HepG2 (cell line): ENCODE measurements at regions not wholly inside any gene's neighbourhood (a gene's known extent, or its start where the extent isn't known, plus 50 kb on each side); places are given as distances from the start of the nearest gene placed in this dataset.

Experiments used
- ATAC-seq: fragments of 200-7000 bp; cut with Tn5 transposase; 3 replicates; pipeline ENCODE4 v1.9.1; 2020; ENCODE audit warnings: mild to moderate bottlenecking, moderate library complexity
- BruUV-seq: library from RNA; stranded (reverse); fragments of 400-500 nt; replicated peaks from 2 replicates; lab custom pipeline; 2021; lab: Mats Ljungman, UMichigan
- CTCF ChIA-PET: fragments of 300-600 bp; formaldehyde crosslinking; extraction: SDS; loops from one replicate; lab custom pipeline; 2021; ENCODE audit warnings: low total read pairs, inconsistent platforms, low intra/inter-chr PET ratio; lab: Yijun Ruan, JAX
- POLR2A ChIA-PET: fragments of 350-600 bp; sonication (Branson Sonifier 250); formaldehyde crosslinking; loops from one replicate; lab custom pipeline; 2020; ENCODE audit warnings: antibody characterized with exemption, inconsistent platforms; lab: Yijun Ruan, JAX
- DNase-seq: peaks from one replicate; pipeline ENCODE4 v3.0.0-alpha.2; 2015; ENCODE audit warnings: low spot score
- FAIRE-seq: peaks from 3 replicates; lab custom pipeline; 2011; peaks lifted over from hg19 to GRCh38; lab: Jason Lieb, UNC
- H2AFZ ChIP-seq: one replicate; pipeline ENCODE4 v1.6.1; 2011; ENCODE audit warnings: low read length, inconsistent platforms
- H3K27ac ChIP-seq: fragments of 300-600 bp; 3 replicates; pipeline ENCODE4 v1.8.0; 2011; ENCODE audit warnings: mixed run types, mild to moderate bottlenecking, mixed read lengths, low read length, inconsistent platforms; ENCODE audit not compliant: insufficient read depth; ENCODE audit errors: extremely low read length
- H3K27me3 ChIP-seq, 2 experiments: fragments of 200-600 bp in 1 of 2; 2 replicates in 1 of 2; 3 replicates in 1 of 2; pipeline versions ENCODE4 v1.6.0 to v1.8.0; 2011; ENCODE audit warnings: low read length in 2 of 2, mild to moderate bottlenecking in 2 of 2, moderate library complexity in 2 of 2, inconsistent platforms in 1 of 2; ENCODE audit not compliant: insufficient read depth in 2 of 2, control insufficient read depth in 1 of 2
- H3K36me3 ChIP-seq, 2 experiments: fragments of 200-600 bp in 1 of 2; replicated peaks in 1 of 2; 2 replicates in 1 of 2; 3 replicates in 1 of 2; pipeline versions ENCODE4 v1.5.1 to v1.8.0; 2011; ENCODE audit warnings: low read length in 2 of 2, inconsistent platforms in 1 of 2; ENCODE audit not compliant: insufficient read depth in 2 of 2, control insufficient read depth in 1 of 2
- H3K4me1 ChIP-seq: 2 replicates; pipeline ENCODE4 v1.5.1; 2012; ENCODE audit warnings: low read length, inconsistent platforms; ENCODE audit not compliant: insufficient read depth
- H3K4me2 ChIP-seq: 2 replicates; pipeline ENCODE4 v1.6.0; 2011; ENCODE audit warnings: low read depth, low read length, inconsistent platforms
- H3K4me3 ChIP-seq, 3 experiments: fragments of 200-600 bp in 1 of 3; sonication (generic), shearing (Covaris generic) in 1 of 3; replicated peaks in 1 of 3; 2 replicates each; pipeline ENCODE4 v1.5.1; 2011 to 2016; ENCODE audit warnings: low read length in 3 of 3, inconsistent platforms in 2 of 3, low read depth in 2 of 3, mild to moderate bottlenecking in 2 of 3, control low read depth in 1 of 3, mixed read lengths in 1 of 3; ENCODE audit not compliant: insufficient read depth in 1 of 3
- H3K79me2 ChIP-seq: one replicate; pipeline ENCODE4 v1.6.1; 2011; ENCODE audit warnings: low read length, inconsistent platforms; ENCODE audit not compliant: insufficient read depth
- H3K9ac ChIP-seq: 2 replicates; pipeline ENCODE4 v1.6.0; 2011; ENCODE audit warnings: mild to moderate bottlenecking, low read depth, low read length, inconsistent platforms; ENCODE audit not compliant: insufficient read depth
- H3K9me3 ChIP-seq: 2 replicates; pipeline ENCODE4 v1.5.1; 2012; ENCODE audit warnings: mild to moderate bottlenecking, low read length
- H4K20me1 ChIP-seq: 2 replicates; pipeline ENCODE4 v1.6.0; 2011; ENCODE audit warnings: inconsistent platforms, mild to moderate bottlenecking, low read length, moderate library complexity; ENCODE audit not compliant: insufficient read depth
- CHD4 ChIP-seq: fragments of 200-600 bp; sonication (generic); IDR thresholded peaks from 2 replicates; pipeline ENCODE4 v1.7.0; 2017; ENCODE audit warnings: mild to moderate bottlenecking, low read length, borderline replicate concordance
- E2F1 ChIP-seq: sonication (generic); formaldehyde crosslinking; IDR thresholded peaks from 2 replicates; pipeline ENCODE4 v1.5.0; 2020; ENCODE audit warnings: missing genetic modification reagents
- FUBP1 ChIP-seq: sonication (generic); formaldehyde crosslinking; IDR thresholded peaks from 2 replicates; pipeline ENCODE4 v1.5.1; 2020; ENCODE audit warnings: missing genetic modification reagents, mild to moderate bottlenecking, borderline replicate concordance
- HMG20A ChIP-seq: IDR thresholded peaks from 2 replicates; pipeline ENCODE4 v1.6.1; 2016; ENCODE audit warnings: borderline replicate concordance
- MIXL1 ChIP-seq: IDR thresholded peaks from 2 replicates; pipeline ENCODE4 v1.6.1; 2016
- SETDB1 ChIP-seq: sonication (generic); formaldehyde crosslinking; IDR thresholded peaks from 2 replicates; pipeline ENCODE4 v1.5.1; 2020; ENCODE audit warnings: missing genetic modification reagents, mild to moderate bottlenecking, borderline replicate concordance
- SIN3B ChIP-seq: fragments of 150-350 bp; IDR thresholded peaks from 2 replicates; pipeline ENCODE4 v1.6.1; 2014; ENCODE audit warnings: low read length
- SMAD3 ChIP-seq: sonication (generic); formaldehyde crosslinking; IDR thresholded peaks from 2 replicates; pipeline ENCODE4 v1.4.0; 2020; ENCODE audit warnings: missing genetic modification reagents
- SMAD9 ChIP-seq: sonication (generic); formaldehyde crosslinking; IDR thresholded peaks from 2 replicates; pipeline ENCODE4 v1.5.1; 2020; ENCODE audit warnings: mild to moderate bottlenecking, missing genetic modification reagents
- SP4 ChIP-seq: sonication (generic); formaldehyde crosslinking; IDR thresholded peaks from 2 replicates; pipeline ENCODE4 v1.8.1; 2023; ENCODE audit warnings: mild to moderate bottlenecking, missing genetic modification reagents
- TGIF2 ChIP-seq: IDR thresholded peaks from 2 replicates; pipeline ENCODE4 v1.6.1; 2016; ENCODE audit warnings: control low read depth, missing compliant biosample characterization
- ZBTB26 ChIP-seq: IDR thresholded peaks from 2 replicates; pipeline ENCODE4 v1.6.1; 2016; ENCODE audit warnings: missing compliant biosample characterization, missing genetic modification reagents, borderline replicate concordance
- ZNF101 ChIP-seq: sonication (generic); formaldehyde crosslinking; IDR thresholded peaks from 2 replicates; pipeline ENCODE4 v1.4.0; 2020; ENCODE audit warnings: mild to moderate bottlenecking, low read depth, missing genetic modification reagents, borderline replicate concordance
- ZNF121 ChIP-seq: sonication (generic); formaldehyde crosslinking; IDR thresholded peaks from 2 replicates; pipeline ENCODE4 v1.5.0; 2020; ENCODE audit warnings: mild to moderate bottlenecking, missing genetic modification reagents
- ZNF777 ChIP-seq: sonication (generic); formaldehyde crosslinking; IDR thresholded peaks from 2 replicates; pipeline ENCODE4 v1.4.0; 2020; ENCODE audit warnings: missing genetic modification reagents
- WGBS: methylation state at CpG from one replicate; pipeline ENCODE4 v1.1.6; 2017; ENCODE audit warnings: low lambda C conversion rate; 5-methylcytosine and 5-hydroxymethylcytosine counted together
- in situ Hi-C: cut with HindIII; loops from 2 replicates; pipeline ENCODE4 v1.10.0; 2017; ENCODE audit warnings: low pct_unique_long_range_greater_than_20kb; ENCODE audit not compliant: extremely low pct_ligation_motif_present
- intact Hi-C: fragments of 100-400 bp; cut with micrococcal nuclease; formaldehyde crosslinking; loops from one replicate; pipeline ENCODE4 v1.10.0; 2022; ENCODE audit not compliant: unreplicated experiment
- TF ChIP-seq, protein P1 (sequence below): IDR thresholded peaks from 2 replicates; pipeline ENCODE4 v1.6.1; 2012; ENCODE audit warnings: low read depth, low read length, improper control_type of control experiment
- TF ChIP-seq, protein P2 (sequence below): sonication (generic); formaldehyde crosslinking; IDR thresholded peaks from 2 replicates; pipeline ENCODE4; 2020; ENCODE audit warnings: missing genetic modification reagents, mild to moderate bottlenecking, borderline replicate concordance

- POLR2A ChIA-PET: no interaction called here
- ATAC-seq: no peak
- no TSS peak for BruUV-seq
- WGBS: 4% methylated on average over 3 of the region's 3 CpGs
- no peaks in the 10 kb centered on the region for H3K4me1 ChIP-seq
- no peak for DNase-seq
- no peak overlapping the region for H3K27ac ChIP-seq
- H3K9ac ChIP-seq: no peak overlapping the region
- FAIRE-seq: no peak
- in situ Hi-C loops: no loop called here
- H3K4me2 ChIP-seq: no peak overlapping the region
- H3K79me2 ChIP-seq: no peaks in the 10 kb centered on the region
- no peaks in the 10 kb centered on the region for H4K20me1 ChIP-seq
- no peaks in the 10 kb centered on the region for H3K27me3 ChIP-seq
- TF ChIP-seq, protein P1, sequence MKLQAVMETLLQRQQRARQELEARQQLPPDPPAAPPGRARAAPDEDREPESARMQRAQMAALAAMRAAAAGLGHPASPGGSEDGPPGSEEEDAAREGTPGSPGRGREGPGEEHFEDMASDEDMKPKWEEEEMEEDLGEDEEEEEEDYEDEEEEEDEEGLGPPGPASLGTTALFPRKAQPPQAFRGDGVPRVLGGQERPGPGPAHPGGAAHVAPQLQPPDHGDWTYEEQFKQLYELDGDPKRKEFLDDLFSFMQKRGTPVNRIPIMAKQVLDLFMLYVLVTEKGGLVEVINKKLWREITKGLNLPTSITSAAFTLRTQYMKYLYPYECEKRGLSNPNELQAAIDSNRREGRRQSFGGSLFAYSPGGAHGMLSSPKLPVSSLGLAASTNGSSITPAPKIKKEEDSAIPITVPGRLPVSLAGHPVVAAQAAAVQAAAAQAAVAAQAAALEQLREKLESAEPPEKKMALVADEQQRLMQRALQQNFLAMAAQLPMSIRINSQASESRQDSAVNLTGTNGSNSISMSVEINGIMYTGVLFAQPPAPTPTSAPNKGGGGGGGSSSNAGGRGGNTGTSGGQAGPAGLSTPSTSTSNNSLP: no peak
- TF ChIP-seq SIN3B (no peak), SP4 (no peak), MIXL1 (CRISPR knock-in tag) (no peak), SMAD3 (CRISPR knock-in tag) (no peak), SMAD9 (CRISPR knock-in tag) (no peak), FUBP1 (CRISPR knock-in tag) (no peak), E2F1 (CRISPR knock-in tag) (no peak), SETDB1 (no peak), TGIF2 (CRISPR knock-in tag) (no peak), ZNF121 (CRISPR knock-in tag) (no peak), CHD4 (no peak), HMG20A (CRISPR knock-in tag) (no peak), ZBTB26 (CRISPR knock-in tag) (no peak), ZNF777 (CRISPR knock-in tag) (no peak), ZNF101 (CRISPR knock-in tag) (no peak)
- TF ChIP-seq, protein P2, sequence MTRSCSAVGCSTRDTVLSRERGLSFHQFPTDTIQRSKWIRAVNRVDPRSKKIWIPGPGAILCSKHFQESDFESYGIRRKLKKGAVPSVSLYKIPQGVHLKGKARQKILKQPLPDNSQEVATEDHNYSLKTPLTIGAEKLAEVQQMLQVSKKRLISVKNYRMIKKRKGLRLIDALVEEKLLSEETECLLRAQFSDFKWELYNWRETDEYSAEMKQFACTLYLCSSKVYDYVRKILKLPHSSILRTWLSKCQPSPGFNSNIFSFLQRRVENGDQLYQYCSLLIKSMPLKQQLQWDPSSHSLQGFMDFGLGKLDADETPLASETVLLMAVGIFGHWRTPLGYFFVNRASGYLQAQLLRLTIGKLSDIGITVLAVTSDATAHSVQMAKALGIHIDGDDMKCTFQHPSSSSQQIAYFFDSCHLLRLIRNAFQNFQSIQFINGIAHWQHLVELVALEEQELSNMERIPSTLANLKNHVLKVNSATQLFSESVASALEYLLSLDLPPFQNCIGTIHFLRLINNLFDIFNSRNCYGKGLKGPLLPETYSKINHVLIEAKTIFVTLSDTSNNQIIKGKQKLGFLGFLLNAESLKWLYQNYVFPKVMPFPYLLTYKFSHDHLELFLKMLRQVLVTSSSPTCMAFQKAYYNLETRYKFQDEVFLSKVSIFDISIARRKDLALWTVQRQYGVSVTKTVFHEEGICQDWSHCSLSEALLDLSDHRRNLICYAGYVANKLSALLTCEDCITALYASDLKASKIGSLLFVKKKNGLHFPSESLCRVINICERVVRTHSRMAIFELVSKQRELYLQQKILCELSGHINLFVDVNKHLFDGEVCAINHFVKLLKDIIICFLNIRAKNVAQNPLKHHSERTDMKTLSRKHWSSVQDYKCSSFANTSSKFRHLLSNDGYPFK: no peak
- intact Hi-C loops: no loop called here
- H3K9me3 ChIP-seq: peaks cover 38% of the 10 kb centered on the region
- CTCF ChIA-PET: no interaction called here
- H3K4me3 ChIP-seq: no peak overlapping the region
- H2AFZ ChIP-seq: no peak overlapping the region
- H3K36me3 ChIP-seq: no peaks in the 10 kb centered on the region
These were observed 1308.0 kb upstream of the MIR17HG start for GRCh38 chr13:90039516-90039915.
